AG09309 (cell line): ENCODE measurements at regions not wholly inside any gene's neighbourhood (a gene's known extent, or its start where the extent isn't known, plus 50 kb on each side); places are given as distances from the start of the nearest gene placed in this dataset.

Experiments
- DNase-seq: peaks from one replicate; pipeline ENCODE4 v3.0.0-alpha.2; 2010; ENCODE audit warnings: low read depth
- H3K4me3 ChIP-seq: 2 replicates; pipeline ENCODE4 v1.5.1; 2011; ENCODE audit warnings: mild to moderate bottlenecking, low read depth, low read length, moderate library complexity; ENCODE audit not compliant: control insufficient read depth
- CTCF ChIP-seq: IDR thresholded peaks from 2 replicates; pipeline ENCODE4 v1.5.1; 2011; ENCODE audit warnings: mild to moderate bottlenecking, low read depth, low read length, inconsistent platforms; ENCODE audit not compliant: insufficient read depth, control insufficient read depth; ENCODE audit errors: missing control alignments

- TF ChIP-seq CTCF = peak; percentile 71
- DNase-seq = no peak
- no peak overlapping the region for H3K4me3 ChIP-seq
These were observed 597.9 kb downstream of the KCNJ2 start for GRCh38 chr17:70767102-70767701.

GRCh38 chr17:70769956-70770355 lies 600.6 kb downstream of the KCNJ2 start:
- H3K4me3 ChIP-seq = no peak overlapping the region
- no peak for DNase-seq
- no peak for TF ChIP-seq CTCF

- H3K4me3 ChIP-seq = no peak overlapping the region
- TF ChIP-seq CTCF = no peak
- no peak for DNase-seq
These were observed 602.6 kb downstream of the KCNJ2 start for GRCh38 chr17:70771804-70772386.

- no peak overlapping the region for H3K4me3 ChIP-seq
- DNase-seq = no peak
- no peak for TF ChIP-seq CTCF
These were observed 603.4 kb downstream of the KCNJ2 start for GRCh38 chr17:70772761-70773160.

GRCh38 chr17:70773258-70773657 lies 603.9 kb downstream of the KCNJ2 start:
- H3K4me3 ChIP-seq = no peak overlapping the region
- DNase-seq = no peak
- TF ChIP-seq CTCF = no peak

DNA sequence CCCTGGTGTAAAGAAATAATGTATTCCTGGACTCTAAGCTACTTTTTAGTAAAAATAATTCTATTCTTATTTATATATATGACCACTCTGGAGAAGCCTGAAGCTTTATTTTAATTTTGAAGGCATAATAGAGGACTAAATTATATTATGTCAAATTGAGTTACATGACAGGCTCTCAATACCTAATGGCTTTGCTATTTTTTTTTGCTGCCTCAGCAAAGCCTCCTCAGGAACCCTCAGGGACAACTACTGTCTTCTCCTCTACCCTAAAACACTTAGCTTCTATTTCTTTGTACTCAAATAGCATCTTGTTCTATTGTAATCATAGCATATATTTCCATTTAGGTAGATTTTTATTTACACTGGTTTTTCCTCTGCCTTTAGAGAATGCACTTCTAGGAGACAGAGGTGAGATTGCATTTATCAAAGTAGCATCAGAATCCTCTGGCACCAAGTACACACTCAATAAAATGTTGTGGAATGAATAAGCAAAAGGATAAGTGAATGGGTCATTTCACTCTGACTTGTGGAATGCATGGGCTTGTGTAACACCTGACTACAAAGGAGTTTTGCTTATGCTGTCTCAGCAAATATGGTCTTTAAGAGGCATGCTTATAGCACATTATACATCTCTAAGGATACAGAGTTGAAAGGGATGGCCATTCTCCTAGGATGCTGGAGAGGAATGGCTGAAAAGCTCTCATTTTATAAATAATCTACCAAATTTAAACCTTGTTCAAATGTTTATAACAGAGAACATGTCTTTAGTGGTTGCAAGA lies 605.2 kb downstream of the KCNJ2 start:
- TF ChIP-seq CTCF = no peak
- no peak overlapping the region for H3K4me3 ChIP-seq
- DNase-seq = no peak
